H1 (cell line): ENCODE measurements at regions not wholly inside any gene's neighbourhood (a gene's known extent, or its start where the extent isn't known, plus 50 kb on each side); places are given as distances from the start of the nearest gene placed in this dataset.

Source experiments
- CTCF ChIA-PET: fragments of 300-600 bp; sonication (Branson Sonifier 250); formaldehyde crosslinking; loops from one replicate; lab custom pipeline; 2021; ENCODE audit not compliant: partially characterized antibody; lab: Charles Lee
- POLR2A ChIA-PET: fragments of 300-600 bp; sonication (Branson Sonifier 250); formaldehyde crosslinking; loops from one replicate; lab custom pipeline; 2021; ENCODE audit warnings: inconsistent platforms; ENCODE audit not compliant: partially characterized antibody; lab: Charles Lee
- DNase-seq, 2 experiments: peaks; one replicate each; pipeline versions ENCODE4 v3.0.0 to v3.0.0-alpha.2; 2010 to 2022; ENCODE audit warnings: low spot score in 2 of 2, low read depth in 1 of 2, mixed read lengths in 1 of 2
- FAIRE-seq: peaks from 2 replicates; lab custom pipeline; 2011; peaks lifted over from hg19 to GRCh38; lab: Jason Lieb, UNC
- H2AFZ ChIP-seq: 2 replicates; pipeline ENCODE4 v1.8.1; 2012; ENCODE audit warnings: low read length, inconsistent platforms
- H2AK5ac ChIP-seq: 2 replicates; pipeline ENCODE4 v1.6.1; 2013; ENCODE audit warnings: low read depth, low read length
- H2BK120ac ChIP-seq: replicated peaks from 2 replicates; pipeline ENCODE3; 2013; ENCODE audit warnings: low read depth, low read length, inconsistent platforms
- H2BK12ac ChIP-seq: 2 replicates; pipeline ENCODE4 v1.6.1; 2013; ENCODE audit warnings: low read depth, low read length
- H2BK15ac ChIP-seq: 2 replicates; pipeline ENCODE4 v1.6.1; 2013; ENCODE audit warnings: low read length
- H2BK20ac ChIP-seq: 2 replicates; pipeline ENCODE4 v1.6.1; 2013; ENCODE audit warnings: low read length
- H2BK5ac ChIP-seq: 2 replicates; pipeline ENCODE4 v1.6.1; 2013; ENCODE audit warnings: low read depth, low read length
- H3K14ac ChIP-seq: 2 replicates; pipeline ENCODE4 v1.6.1; 2013; ENCODE audit warnings: inconsistent platforms; ENCODE audit not compliant: insufficient read length
- H3K18ac ChIP-seq: 2 replicates; pipeline ENCODE4 v1.6.1; 2013; ENCODE audit warnings: low read length; ENCODE audit errors: extremely low read depth
- H3K23ac ChIP-seq: 2 replicates; pipeline ENCODE4 v1.6.1; 2013; ENCODE audit warnings: inconsistent platforms; ENCODE audit not compliant: insufficient read length
- H3K23me2 ChIP-seq: 2 replicates; pipeline ENCODE4 v1.6.1; 2013; ENCODE audit warnings: low read depth, low read length
- H3K27ac ChIP-seq: 2 replicates; pipeline ENCODE4 v1.6.1; 2011; ENCODE audit warnings: low read depth, low read length, inconsistent platforms
- H3K27me3 ChIP-seq, 4 experiments: replicated peaks in 1 of 4; 1 replicate in 1 of 4; 2 replicates in 3 of 4; pipeline versions ENCODE4 v1.6.1 to v1.8.1; 2011 to 2013; ENCODE audit warnings: low read length in 3 of 4, mild to moderate bottlenecking in 3 of 4, inconsistent platforms in 2 of 4, mixed read lengths in 2 of 4, moderate library complexity in 1 of 4; ENCODE audit not compliant: control insufficient read depth in 3 of 4, insufficient read depth in 3 of 4; ENCODE audit errors: extremely low read depth in 1 of 4
- H3K36me3 ChIP-seq, 4 experiments: 2 replicates each; pipeline versions ENCODE4 v1.6.1 to v1.8.1; 2011 to 2013; ENCODE audit warnings: mild to moderate bottlenecking in 4 of 4, low read length in 3 of 4, moderate library complexity in 2 of 4, control low read depth in 1 of 4, inconsistent platforms in 1 of 4; ENCODE audit not compliant: insufficient read depth in 4 of 4, control insufficient read depth in 2 of 4
- H3K4ac ChIP-seq: replicated peaks from 2 replicates; pipeline ENCODE3; 2013; ENCODE audit warnings: low read length, low read depth, mixed read lengths, inconsistent platforms; ENCODE audit not compliant: insufficient read length
- H3K4me1 ChIP-seq, 4 experiments: replicated peaks in 1 of 4; 1 replicate in 1 of 4; 2 replicates in 3 of 4; pipeline versions ENCODE4 v1.6.1 to v1.8.1; 2011 to 2013; ENCODE audit warnings: low read length in 3 of 4, inconsistent platforms in 2 of 4, mixed read lengths in 1 of 4; ENCODE audit not compliant: insufficient read depth in 4 of 4, control insufficient read depth in 3 of 4
- H3K4me2 ChIP-seq, 2 experiments: 2 replicates each; pipeline versions ENCODE4 v1.6.1 to v1.8.1; 2011 to 2013; ENCODE audit warnings: low read depth in 2 of 2, low read length in 2 of 2, control low read depth in 1 of 2, inconsistent platforms in 1 of 2, mild to moderate bottlenecking in 1 of 2; ENCODE audit not compliant: insufficient read depth in 1 of 2
- H3K4me3 ChIP-seq, 4 experiments: fragments of 200-600, 300-600 bp in 1 of 4; sonication (generic), shearing (Covaris generic), sonication (Bioruptor Twin) in 1 of 4; 2 replicates each; pipeline versions ENCODE4 v1.5.1 to v1.8.1; 2011 to 2016; ENCODE audit warnings: low read length in 4 of 4, low read depth in 3 of 4, control low read depth in 2 of 4, inconsistent platforms in 2 of 4, mild to moderate bottlenecking in 2 of 4, mixed read lengths in 1 of 4, moderate library complexity in 1 of 4; ENCODE audit not compliant: insufficient read depth in 2 of 4; ENCODE audit errors: extremely low read depth in 1 of 4
- H3K56ac ChIP-seq: replicated peaks from 2 replicates; pipeline ENCODE3; 2013; ENCODE audit warnings: low read depth, mild to moderate bottlenecking, mixed read lengths, low read length, inconsistent platforms; ENCODE audit not compliant: insufficient read length
- H3K79me1 ChIP-seq: 2 replicates; pipeline ENCODE4 v1.6.1; 2013; ENCODE audit warnings: low read depth, low read length, control low read depth
- H3K79me2 ChIP-seq, 2 experiments: 2 replicates each; pipeline versions ENCODE4 v1.6.1 to v1.8.1; 2012 to 2013; ENCODE audit warnings: low read length in 2 of 2, mild to moderate bottlenecking in 2 of 2, inconsistent platforms in 1 of 2; ENCODE audit not compliant: insufficient read depth in 2 of 2, control insufficient read depth in 1 of 2
- H3K9ac ChIP-seq, 4 experiments: replicated peaks in 1 of 4; 1 replicate in 1 of 4; 2 replicates in 3 of 4; pipeline versions ENCODE4 v1.6.1 to v1.8.1; 2011 to 2013; ENCODE audit warnings: low read depth in 3 of 4, low read length in 3 of 4, control low read depth in 2 of 4, mild to moderate bottlenecking in 2 of 4, moderate library complexity in 2 of 4, inconsistent platforms in 1 of 4; ENCODE audit errors: extremely low read depth in 1 of 4
- H3K9me3 ChIP-seq, 2 experiments: 2 replicates each; pipeline versions ENCODE4 v1.6.1 to v1.8.1; 2012 to 2013; ENCODE audit warnings: mild to moderate bottlenecking in 2 of 2, moderate library complexity in 2 of 2, control low read depth in 1 of 2, inconsistent platforms in 1 of 2, low read depth in 1 of 2, low read length in 1 of 2, mixed read lengths in 1 of 2; ENCODE audit not compliant: insufficient read depth in 2 of 2
- H4K20me1 ChIP-seq, 2 experiments: replicated peaks in 1 of 2; 2 replicates each; pipeline versions ENCODE3 to v1.8.1; 2011 to 2013; ENCODE audit warnings: inconsistent platforms in 2 of 2, low read length in 2 of 2, mild to moderate bottlenecking in 1 of 2; ENCODE audit not compliant: insufficient read depth in 2 of 2, control insufficient read depth in 1 of 2
- H4K5ac ChIP-seq: 2 replicates; pipeline ENCODE4 v1.6.1; 2013; ENCODE audit warnings: low read length, low read depth, mixed read lengths, inconsistent platforms; ENCODE audit not compliant: insufficient read length
- H4K8ac ChIP-seq: 2 replicates; pipeline ENCODE4 v1.8.0; 2013; ENCODE audit warnings: mild to moderate bottlenecking, moderate library complexity, low read length, inconsistent platforms; ENCODE audit not compliant: insufficient read depth; ENCODE audit errors: extremely low read depth
- H4K91ac ChIP-seq: replicated peaks from 2 replicates; pipeline ENCODE3; 2013; ENCODE audit warnings: low read length, mixed read lengths, inconsistent platforms; ENCODE audit not compliant: insufficient read length
- FOSL1 ChIP-seq: IDR thresholded peaks from 2 replicates; pipeline ENCODE4 v1.6.1; 2011; ENCODE audit warnings: mild to moderate bottlenecking, low read depth, low read length, moderate library complexity; ENCODE audit not compliant: insufficient read depth
- WGBS, 2 experiments: shearing (Covaris generic) in 1 of 2; methylation state at CpG; one replicate each; pipeline versions ENCODE4 v1.1.6 to v1.1.7; 2013 to 2015; ENCODE audit warnings: low lambda C conversion rate in 2 of 2, mixed read lengths in 2 of 2, inconsistent platforms in 1 of 2, low coverage in 1 of 2, missing lambda C conversion rate in 1 of 2; ENCODE audit not compliant: insufficient replicate concordance in 2 of 2, insufficient coverage in 1 of 2, insufficient read length in 1 of 2; ENCODE audit errors: extremely low coverage in 1 of 2, missing lambda C conversion rate in 1 of 2; 5-methylcytosine and 5-hydroxymethylcytosine counted together

DNA sequence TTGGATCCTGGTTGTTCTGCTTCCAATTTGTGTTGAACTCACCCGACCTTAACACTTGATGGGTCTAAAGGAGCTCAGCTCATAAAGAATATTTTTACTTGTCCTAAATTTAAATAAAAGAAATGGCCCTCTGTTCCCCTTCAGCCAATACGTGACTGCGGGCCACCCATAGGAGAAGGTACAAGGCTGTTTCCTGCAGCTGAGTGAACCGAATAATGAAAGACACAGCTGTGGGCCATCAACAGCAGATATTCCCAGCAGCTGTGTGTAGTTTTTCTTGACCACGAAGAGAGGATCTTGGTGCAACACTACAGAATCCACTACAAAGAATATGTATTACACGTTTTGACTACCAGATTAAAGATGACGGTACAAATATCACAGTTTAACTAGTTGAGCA, 1431.6 kb downstream of the CDH11 start:
- Histone ChIP-seq H3K9me3 (no peaks in the 10 kb centered on the region), H2BK20ac (no peak overlapping the region), H2AFZ (no peak overlapping the region)
- no peak for TF ChIP-seq FOSL1
- TF ChIP-seq, all 59 proteins: peak for 0
- no peak overlapping the region for H3K4ac ChIP-seq
- ChIA-PET CTCF (interaction anchor here (0.7 to 2.0 kb wide), 2 partner anchors 362 to 1048 kb away, joined by 3 to 7 read pairs; no protein-coding TSS in a partner anchor), POLR2A (no interaction called here)
- no peak overlapping the region for H2BK12ac ChIP-seq
- no peak overlapping the region for H3K4me3 ChIP-seq
- FAIRE-seq: no peak
- no peak overlapping the region for H2BK5ac ChIP-seq
- no peak overlapping the region for H3K4me2 ChIP-seq
- no peak overlapping the region for H2BK15ac ChIP-seq
- H3K14ac ChIP-seq: no peak overlapping the region
- no peak overlapping the region for H2BK120ac ChIP-seq
- no peak overlapping the region for H3K23ac ChIP-seq
- no peak overlapping the region for H3K27ac ChIP-seq
- no peak overlapping the region for H3K56ac ChIP-seq
- H4K91ac ChIP-seq: no peak overlapping the region
- H3K23me2 ChIP-seq: no peaks in the 10 kb centered on the region
- no peak for DNase-seq
- H3K79me2 ChIP-seq: no peaks in the 10 kb centered on the region
- no peak overlapping the region for H3K18ac ChIP-seq
- no peak overlapping the region for H4K5ac ChIP-seq
- no peaks in the 10 kb centered on the region for H3K79me1 ChIP-seq
- 82% methylated on average over 7 of the region's 7 CpGs; no CpG with 5 or more reads in 1 of the 2 experiments for WGBS, 2 experiments
- H4K20me1 ChIP-seq: no peaks in the 10 kb centered on the region
- no peaks in the 10 kb centered on the region for H3K27me3 ChIP-seq
- no peaks in the 10 kb centered on the region for H3K36me3 ChIP-seq
- H2AK5ac ChIP-seq: no peak overlapping the region
- no peaks in the 10 kb centered on the region for H3K4me1 ChIP-seq
- no peak overlapping the region for H3K9ac ChIP-seq
- H4K8ac ChIP-seq: no peak overlapping the region
